Hematopoietic multipotent progenitor cell (in vitro differentiated cells): ENCODE measurements at regions not wholly inside any gene's neighbourhood (a gene's known extent, or its start where the extent isn't known, plus 50 kb on each side); places are given as distances from the start of the nearest gene placed in this dataset.
"Not testable (repeated sequence)": the region's sequence is repeated elsewhere in the genome, so short reads cannot be mapped to it uniquely, and the experiment has no call there.

Experiments
- DNase-seq, 3 donors: peaks; one replicate each; pipeline ENCODE4 v3.0.0-alpha.2; 2011 to 2015; ENCODE audit warnings: low read depth in 2 of 3, low spot score in 2 of 3

- no peak for DNase-seq
Measured at GRCh38 chr17:77288115-77288619, 147.4 kb downstream of the SEC14L1 start.

- DNase-seq, result not testable (repeated sequence)
Measured at GRCh38 chr17:77290759-77291558, 150.2 kb downstream of the SEC14L1 start.

GRCh38 chr17:77291591-77292386 is 151.0 kb downstream of the SEC14L1 start:
- no peak for DNase-seq

GRCh38 chr17:77294761-77295160 is 154.0 kb downstream of the SEC14L1 start:
- DNase-seq, result no peak

GRCh38 chr17:77295241-77295853 is 154.6 kb downstream of the SEC14L1 start:
- DNase-seq, result no peak

GRCh38 chr17:77296769-77297409 is 156.1 kb downstream of the SEC14L1 start:
- DNase-seq, result no peak

GRCh38 chr17:77297693-77298666 is 157.2 kb downstream of the SEC14L1 start:
- DNase-seq, result no peak

GRCh38 chr17:77298811-77299210 is 158.0 kb downstream of the SEC14L1 start:
- DNase-seq, result no peak

GRCh38 chr17:77299256-77300015 is 158.7 kb downstream of the SEC14L1 start:
- no peak for DNase-seq

- DNase-seq, result no peak
Measured at GRCh38 chr17:77300016-77300686, 159.4 kb downstream of the SEC14L1 start.

- DNase-seq, result no peak
Measured at GRCh38 chr17:77301694-77302266, 161.0 kb downstream of the SEC14L1 start.

GRCh38 chr17:77302682-77303081 is 161.9 kb downstream of the SEC14L1 start:
- DNase-seq, result no peak

GRCh38 chr17:77303620-77304019 is 162.9 kb downstream of the SEC14L1 start:
- no peak for DNase-seq

- no peak for DNase-seq
Measured at GRCh38 chr17:77304051-77304745, 163.4 kb downstream of the SEC14L1 start.

- peak in 2 of 3 donors; percentile 36 to 52 for DNase-seq
Measured at GRCh38 chr17:77304746-77305473, 164.1 kb downstream of the SEC14L1 start.

- DNase-seq, result no peak
Measured at GRCh38 chr17:77306048-77306789, 165.4 kb downstream of the SEC14L1 start.
